ENCODE measurements at regions not wholly inside any gene's neighbourhood (a gene's known extent, or its start where the extent isn't known, plus 50 kb on each side); places are given as distances from the start of the nearest gene placed in this dataset.

DNA sequence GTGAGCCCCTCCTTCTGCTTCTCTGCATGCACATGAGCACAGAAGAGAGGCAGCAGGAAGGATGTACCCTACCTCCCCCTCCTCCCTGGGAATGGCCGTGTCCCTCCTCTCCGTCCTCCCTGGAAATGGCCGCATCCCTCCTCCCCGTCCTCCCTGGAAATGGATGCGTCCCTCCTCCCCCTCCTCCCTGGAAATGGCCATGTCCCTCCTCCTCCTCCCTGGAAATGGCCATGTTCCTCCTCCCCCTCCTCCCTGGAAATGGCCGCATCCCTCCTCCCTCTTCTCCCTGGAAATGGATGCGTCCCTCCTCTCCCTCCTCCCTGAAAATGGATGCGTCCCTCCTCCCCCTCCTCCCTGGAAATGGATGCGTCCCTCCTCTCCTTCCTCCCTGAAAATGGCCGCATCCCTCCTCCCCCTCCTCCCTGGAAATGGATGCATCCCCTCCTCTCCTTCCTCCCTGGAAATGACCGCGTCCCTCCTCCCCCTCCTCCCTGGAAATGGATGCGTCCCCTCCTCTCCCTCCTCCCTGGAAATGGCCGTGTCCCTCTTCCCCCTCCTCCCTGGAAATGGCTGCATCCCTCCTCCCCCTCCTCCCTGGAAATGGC, 428.6 kb downstream of the AACS start:
- TF ChIP-seq GATA2 (IDR thresholded peaks at IDR 0.05; ENCODE audit: low read depth, low read length) (no peak), GATA3 (IDR thresholded peaks at IDR 0.05; ENCODE audit: low read depth, low read length) (no peak)

DNA sequence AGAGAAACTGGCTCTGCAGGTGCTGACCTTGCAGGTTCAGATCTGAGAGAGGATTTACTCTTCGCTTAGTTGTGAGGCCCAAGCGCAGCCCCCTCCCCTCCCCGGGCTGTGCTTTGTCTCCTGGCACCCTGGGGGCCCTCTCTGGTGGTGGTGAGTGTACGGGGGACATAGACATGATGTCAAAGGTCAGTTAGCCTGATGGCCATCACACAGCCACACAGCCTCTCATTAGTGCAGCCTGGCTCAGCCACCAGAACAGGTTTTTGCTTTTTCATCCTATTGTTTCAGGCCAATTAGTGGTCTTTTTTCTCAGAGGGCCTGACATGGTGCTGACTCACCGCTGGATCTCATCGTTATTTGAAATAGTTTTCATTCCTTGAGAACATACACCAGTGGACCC, 437.9 kb downstream of the AACS start:
- TF ChIP-seq GATA3 (IDR thresholded peaks at IDR 0.05; ENCODE audit: low read depth, low read length): no peak
- no peak for TF ChIP-seq GATA2 (IDR thresholded peaks at IDR 0.05; ENCODE audit: low read depth, low read length)

GRCh38 chr12:125509195-125509594, 444.0 kb downstream of the AACS start:
- TF ChIP-seq GATA3 (IDR thresholded peaks at IDR 0.05; ENCODE audit: low read depth, low read length) (no peak), GATA2 (IDR thresholded peaks at IDR 0.05; ENCODE audit: low read depth, low read length) (no peak)

GRCh38 chr12:125512541-125513298, 447.5 kb downstream of the AACS start:
- TF ChIP-seq GATA2 (IDR thresholded peaks at IDR 0.05; ENCODE audit: low read depth, low read length) (no peak), GATA3 (IDR thresholded peaks at IDR 0.05; ENCODE audit: low read depth, low read length) (no peak)

GRCh38 chr12:125515887-125516286, 450.7 kb downstream of the AACS start:
- TF ChIP-seq GATA3 (IDR thresholded peaks at IDR 0.05; ENCODE audit: low read depth, low read length): no peak
- no peak for TF ChIP-seq GATA2 (IDR thresholded peaks at IDR 0.05; ENCODE audit: low read depth, low read length)

DNA sequence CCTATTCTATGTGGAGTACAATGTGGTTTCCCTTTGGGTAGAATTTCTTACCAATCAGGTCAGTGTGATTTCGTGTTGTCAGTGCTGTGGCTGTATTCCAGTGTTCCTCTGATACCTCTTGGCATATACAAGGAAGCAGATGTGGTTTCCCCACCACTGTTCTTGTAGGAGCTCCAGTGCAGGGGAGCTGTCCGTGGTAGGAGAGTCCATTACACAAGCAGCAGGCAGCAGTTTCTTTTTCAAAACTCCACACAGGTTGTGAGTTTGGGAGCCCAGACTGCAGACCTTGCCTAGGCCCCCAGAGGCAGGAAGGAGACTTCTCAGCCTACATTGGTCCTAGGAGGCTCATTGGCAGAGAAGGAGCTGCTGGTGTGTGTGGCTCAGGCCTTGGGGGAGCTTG, 452.8 kb downstream of the AACS start:
- no peak for TF ChIP-seq GATA2 (IDR thresholded peaks at IDR 0.05; ENCODE audit: low read depth, low read length)

- TF ChIP-seq GATA3 (IDR thresholded peaks at IDR 0.05; ENCODE audit: low read depth, low read length) (no peak), GATA2 (IDR thresholded peaks at IDR 0.05; ENCODE audit: low read depth, low read length) (no peak)
Observed at GRCh38 chr12:125519026-125519651, 453.9 kb downstream of the AACS start.

DNA sequence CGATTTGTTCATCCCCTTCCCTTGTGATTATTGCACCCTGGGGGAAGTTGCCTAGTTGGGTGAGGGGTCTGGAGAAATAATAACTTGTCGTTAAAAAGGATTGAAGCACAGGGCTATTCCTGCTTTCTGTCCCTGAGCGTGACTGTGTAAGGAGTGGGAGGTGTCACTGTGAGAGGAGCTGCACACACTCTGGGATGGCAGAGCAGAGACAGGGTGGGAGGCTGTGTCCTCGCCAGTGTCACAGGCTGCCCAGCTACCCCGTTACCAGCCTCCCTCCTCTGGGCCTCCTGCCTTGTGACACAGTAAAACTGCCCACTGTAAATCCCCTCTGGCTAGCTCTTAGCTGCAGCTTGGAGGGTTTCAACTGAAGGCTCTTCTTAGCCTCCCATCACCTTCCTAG, 460.6 kb downstream of the AACS start:
- TF ChIP-seq GATA3 (IDR thresholded peaks at IDR 0.05; ENCODE audit: low read depth, low read length): no peak
- no peak for TF ChIP-seq GATA2 (IDR thresholded peaks at IDR 0.05; ENCODE audit: low read depth, low read length)

DNA sequence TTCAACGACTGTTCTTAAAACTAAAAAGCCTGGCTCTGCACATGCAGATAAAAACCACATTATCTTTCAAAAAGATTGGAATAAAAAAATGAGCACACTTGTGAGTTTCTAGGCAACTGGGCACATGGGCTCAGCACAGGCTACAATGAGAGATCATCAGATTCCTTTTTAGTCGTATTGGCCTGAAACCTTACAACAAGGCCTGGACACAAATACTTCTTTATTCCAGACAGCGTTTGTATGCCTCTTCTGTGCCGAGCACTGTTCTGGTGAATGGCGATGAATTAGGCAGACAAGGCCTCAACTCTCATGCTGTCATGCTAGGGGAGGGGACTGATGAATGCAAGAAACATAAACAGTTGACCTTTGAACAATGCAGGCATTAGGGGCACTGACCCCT, 463.0 kb downstream of the AACS start:
- TF ChIP-seq GATA2 (IDR thresholded peaks at IDR 0.05; ENCODE audit: low read depth, low read length) (no peak), GATA3 (IDR thresholded peaks at IDR 0.05; ENCODE audit: low read depth, low read length) (no peak)

GRCh38 chr12:125530201-125530600, 465.0 kb downstream of the AACS start:
- TF ChIP-seq GATA3 (IDR thresholded peaks at IDR 0.05; ENCODE audit: low read depth, low read length) (no peak), GATA2 (IDR thresholded peaks at IDR 0.05; ENCODE audit: low read depth, low read length) (no peak)

DNA sequence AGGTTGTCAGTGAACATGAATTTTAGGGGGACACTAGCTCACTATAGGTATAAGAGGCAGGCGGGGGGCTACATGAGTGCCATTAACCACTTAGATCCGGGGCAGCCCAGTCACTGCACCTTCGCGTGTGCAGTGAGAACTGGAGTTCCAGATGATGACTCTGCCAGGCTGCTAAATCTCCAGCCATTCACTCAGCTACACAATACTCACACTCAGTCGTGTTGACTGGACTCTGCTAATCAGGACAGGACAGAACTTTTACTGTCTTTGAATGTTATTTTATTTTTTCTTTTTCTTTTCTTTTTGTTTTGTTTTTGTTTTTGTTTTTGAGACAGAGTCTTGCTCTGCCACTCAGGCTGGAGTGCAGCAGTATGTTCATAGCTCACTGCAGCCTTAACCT, 465.6 kb downstream of the AACS start:
- TF ChIP-seq GATA3 (IDR thresholded peaks at IDR 0.05; ENCODE audit: low read depth, low read length) (no peak), GATA2 (IDR thresholded peaks at IDR 0.05; ENCODE audit: low read depth, low read length) (no peak)

DNA sequence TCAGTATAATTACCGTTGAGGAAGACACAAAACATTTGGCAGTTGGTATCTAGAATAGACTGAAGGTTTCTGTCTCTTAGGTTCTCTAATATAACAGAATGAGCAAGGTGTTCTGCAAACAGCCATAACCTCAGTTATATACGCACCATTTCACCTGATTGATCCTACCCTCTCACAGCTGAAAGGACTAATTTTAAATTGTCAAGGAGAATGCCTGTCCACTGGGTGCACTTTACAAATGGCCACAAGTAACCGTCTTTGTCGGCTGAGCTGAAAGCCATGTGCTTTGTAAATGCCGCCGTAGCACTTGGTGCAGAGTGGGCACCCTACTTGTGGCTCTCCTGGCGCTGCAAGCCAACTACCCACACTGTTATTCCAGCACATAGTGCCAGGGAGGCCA, 466.3 kb downstream of the AACS start:
- TF ChIP-seq GATA3 (IDR thresholded peaks at IDR 0.05; ENCODE audit: low read depth, low read length): no peak
- no peak for TF ChIP-seq GATA2 (IDR thresholded peaks at IDR 0.05; ENCODE audit: low read depth, low read length)

GRCh38 chr12:125533434-125534029, 468.3 kb downstream of the AACS start:
- TF ChIP-seq GATA3 (IDR thresholded peaks at IDR 0.05; ENCODE audit: low read depth, low read length) (no peak), GATA2 (IDR thresholded peaks at IDR 0.05; ENCODE audit: low read depth, low read length) (no peak)

GRCh38 chr12:125538401-125539199, 473.4 kb downstream of the AACS start:
- no peak for TF ChIP-seq GATA2 (IDR thresholded peaks at IDR 0.05; ENCODE audit: low read depth, low read length)
- TF ChIP-seq GATA3 (IDR thresholded peaks at IDR 0.05; ENCODE audit: low read depth, low read length): no peak

Data from SH-SY5Y (cell line).